Caco-2 (cell line): ENCODE measurements at regions not wholly inside any gene's neighbourhood (a gene's known extent, or its start where the extent isn't known, plus 50 kb on each side); places are given as distances from the start of the nearest gene placed in this dataset.

Experiments
- BruUV-seq: library from RNA; stranded (reverse); fragments of 400-500 nt; replicated peaks from 2 replicates; lab custom pipeline; 2021; lab: Mats Ljungman, UMichigan
- CTCF ChIA-PET: fragments of 300-600 bp; sonication (Branson Sonifier 250); formaldehyde crosslinking; loops from one replicate; lab custom pipeline; 2022; ENCODE audit warnings: antibody characterized with exemption; lab: Charles Lee
- POLR2A ChIA-PET: fragments of 300-600 bp; sonication (Branson Sonifier 250); formaldehyde crosslinking; loops from one replicate; lab custom pipeline; 2022; ENCODE audit warnings: antibody characterized with exemption; lab: Charles Lee
- DNase-seq, 2 experiments: peaks; one replicate each; pipeline versions ENCODE4 v3.0.0 to v3.0.0-alpha.2; 2020 to 2022
- H3K27me3 ChIP-seq: replicated peaks from 2 replicates; pipeline ENCODE4 v1.6.0; 2011; ENCODE audit warnings: low read length; ENCODE audit not compliant: control insufficient read depth, insufficient read depth
- H3K36me3 ChIP-seq: 2 replicates; pipeline ENCODE4 v1.5.1; 2011; ENCODE audit warnings: low read length; ENCODE audit not compliant: control insufficient read depth, insufficient read depth
- H3K4me1 ChIP-seq: fragments of 250-450 bp; sonication (Bioruptor Pico); 2 replicates; pipeline ENCODE4 v1.5.1; 2020; ENCODE audit warnings: mild to moderate bottlenecking
- H3K4me3 ChIP-seq: 2 replicates; pipeline ENCODE4 v1.5.1; 2011; ENCODE audit warnings: low read depth, mild to moderate bottlenecking, control low read depth, low read length
- H3K9me3 ChIP-seq: fragments of 250-450 bp; sonication (Bioruptor Pico); 2 replicates; pipeline ENCODE4 v1.5.1; 2020; ENCODE audit warnings: mild to moderate bottlenecking, moderate library complexity
- H3K27ac Mint-ChIP-seq: one replicate; pipeline ENCODE4 v1.8.0; 2022; ENCODE audit warnings: mixed read lengths; ENCODE audit not compliant: unreplicated experiment
- H3K27me3 Mint-ChIP-seq: one replicate; pipeline ENCODE4 v1.8.0; 2022; ENCODE audit warnings: mixed read lengths; ENCODE audit not compliant: insufficient read depth, unreplicated experiment
- H3K36me3 Mint-ChIP-seq: one replicate; pipeline ENCODE4 v1.8.0; 2022; ENCODE audit warnings: mild to moderate bottlenecking, mixed read lengths; ENCODE audit not compliant: insufficient read depth, unreplicated experiment
- H3K4me1 Mint-ChIP-seq: one replicate; pipeline ENCODE4 v1.8.0; 2022; ENCODE audit warnings: low read depth, mixed read lengths; ENCODE audit not compliant: unreplicated experiment
- H3K4me3 Mint-ChIP-seq: one replicate; pipeline ENCODE4 v1.8.0; 2022; ENCODE audit warnings: mild to moderate bottlenecking, moderate library complexity, mixed read lengths; ENCODE audit not compliant: unreplicated experiment
- H3K9me3 Mint-ChIP-seq: one replicate; pipeline ENCODE4 v1.8.0; 2022; ENCODE audit warnings: mixed read lengths; ENCODE audit not compliant: unreplicated experiment
- CTCF ChIP-seq, 2 experiments: fragments of 200-600 bp in 1 of 2; IDR thresholded peaks; 1 replicate in 1 of 2; 2 replicates in 1 of 2; pipeline versions ENCODE4 v1.5.1 to v1.8.0; 2011 to 2022; ENCODE audit warnings: antibody characterized with exemption in 1 of 2, control low read depth in 1 of 2, inconsistent platforms in 1 of 2, low read depth in 1 of 2, low read length in 1 of 2, mild to moderate bottlenecking in 1 of 2, moderate library complexity in 1 of 2; ENCODE audit not compliant: insufficient read depth in 1 of 2, severe bottlenecking in 1 of 2, unreplicated experiment in 1 of 2
- intact Hi-C: fragments of 100-400 bp; cut with micrococcal nuclease; formaldehyde crosslinking; loops from one replicate; pipeline ENCODE4 v1.10.0; 2022; ENCODE audit not compliant: unreplicated experiment

- Mint-ChIP-seq H3K4me3 (no peak overlapping the region), H3K9me3 (no peaks in the 10 kb centered on the region), H3K36me3 (no peaks in the 10 kb centered on the region), H3K27me3 (peaks cover 8% of the 10 kb centered on the region), H3K27ac (no peak overlapping the region), H3K4me1 (peaks cover 6% of the 10 kb centered on the region)
- DNase-seq: no peak
- Histone ChIP-seq H3K4me1 (peaks cover 11% of the 10 kb centered on the region), H3K27me3 (no peaks in the 10 kb centered on the region), H3K4me3 (no peak overlapping the region), H3K9me3 (no peaks in the 10 kb centered on the region), H3K36me3 (no peaks in the 10 kb centered on the region)
- ChIA-PET CTCF (no interaction called here), POLR2A (no interaction called here)
- no TSS peak for BruUV-seq
- intact Hi-C loops: no loop called here
- no peak for TF ChIP-seq CTCF (IDR thresholded peaks at IDR 0.05; ENCODE audit: insufficient read depth in 1 of 2, low read depth in 1 of 2, low read length in 1 of 2, severe bottlenecking in 1 of 2, unreplicated experiment in 1 of 2)
These were observed 137.3 kb upstream of the KIF2A start for GRCh38 chr5:62168506-62169281.

- H3K4me1 ChIP-seq: peaks cover 5% of the 10 kb centered on the region
- no peaks in the 10 kb centered on the region for H3K9me3 ChIP-seq
- intact Hi-C loops: no loop called here
- Mint-ChIP-seq H3K4me3 (no peak overlapping the region), H3K36me3 (no peaks in the 10 kb centered on the region), H3K4me1 (peaks cover 6% of the 10 kb centered on the region), H3K27me3 (peaks cover 5% of the 10 kb centered on the region), H3K9me3 (no peaks in the 10 kb centered on the region), H3K27ac (no peak overlapping the region)
- no peaks in the 10 kb centered on the region for H3K36me3 ChIP-seq
- no peak for DNase-seq
- CTCF ChIA-PET: no interaction called here
- H3K4me3 ChIP-seq: no peak overlapping the region
- no peak for TF ChIP-seq CTCF (IDR thresholded peaks at IDR 0.05; ENCODE audit: insufficient read depth in 1 of 2, low read depth in 1 of 2, low read length in 1 of 2, severe bottlenecking in 1 of 2, unreplicated experiment in 1 of 2)
- no peaks in the 10 kb centered on the region for H3K27me3 ChIP-seq
- POLR2A ChIA-PET: no interaction called here
- no TSS peak for BruUV-seq
These were observed 127.7 kb upstream of the KIF2A start for GRCh38 chr5:62178258-62178657.

GRCh38 chr5:62182802-62183201 lies 123.2 kb upstream of the KIF2A start:
- POLR2A ChIA-PET: no interaction called here
- Mint-ChIP-seq H3K36me3 (no peaks in the 10 kb centered on the region), H3K27me3 (peaks cover 10% of the 10 kb centered on the region), H3K4me3 (no peak overlapping the region), H3K9me3 (no peaks in the 10 kb centered on the region), H3K4me1 (no peaks in the 10 kb centered on the region), H3K27ac (no peak overlapping the region)
- Histone ChIP-seq H3K4me3 (no peak overlapping the region), H3K36me3 (no peaks in the 10 kb centered on the region), H3K9me3 (no peaks in the 10 kb centered on the region), H3K4me1 (no peaks in the 10 kb centered on the region), H3K27me3 (no peaks in the 10 kb centered on the region)
- TF ChIP-seq CTCF (IDR thresholded peaks at IDR 0.05; ENCODE audit: insufficient read depth in 1 of 2, low read depth in 1 of 2, low read length in 1 of 2, severe bottlenecking in 1 of 2, unreplicated experiment in 1 of 2): no peak
- CTCF ChIA-PET: no interaction called here
- intact Hi-C loops: no loop called here
- no peak for DNase-seq
- no TSS peak for BruUV-seq
